DMS79 treated with DMSO at 0.1 percent for 48 hours (cell line): ENCODE measurements at regions not wholly inside any gene's neighbourhood (a gene's known extent, or its start where the extent isn't known, plus 50 kb on each side); places are given as distances from the start of the nearest gene placed in this dataset.

ENCODE experiments used
- DNase-seq: peaks from one replicate; lab custom pipeline; 2025; lab: John Stamatoyannopoulos, UW

- no peak for DNase-seq
These were observed 366.1 kb downstream of the CTTN start for GRCh38 chr11:70764356-70764905.

DNA sequence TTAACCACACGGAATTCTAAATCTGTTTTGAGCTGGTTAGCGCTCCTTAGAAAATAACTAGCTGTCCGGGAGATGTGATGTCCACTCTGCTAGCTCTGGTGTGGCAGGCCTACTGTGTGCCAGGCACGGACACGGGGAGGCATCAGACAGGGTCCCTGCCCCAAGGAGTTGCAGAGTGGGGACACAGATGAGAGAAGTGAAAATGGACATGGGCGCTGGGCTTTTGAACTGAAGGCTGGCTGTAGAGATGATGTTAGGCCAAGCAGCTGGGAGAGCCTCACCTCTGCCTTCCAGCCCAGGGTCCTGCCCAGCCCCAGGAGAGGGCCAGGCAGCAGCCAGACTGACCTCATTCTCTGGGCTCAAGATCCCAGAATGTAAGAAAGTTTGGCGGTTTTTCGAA, 368.6 kb downstream of the CTTN start:
- DNase-seq = no peak

DNA sequence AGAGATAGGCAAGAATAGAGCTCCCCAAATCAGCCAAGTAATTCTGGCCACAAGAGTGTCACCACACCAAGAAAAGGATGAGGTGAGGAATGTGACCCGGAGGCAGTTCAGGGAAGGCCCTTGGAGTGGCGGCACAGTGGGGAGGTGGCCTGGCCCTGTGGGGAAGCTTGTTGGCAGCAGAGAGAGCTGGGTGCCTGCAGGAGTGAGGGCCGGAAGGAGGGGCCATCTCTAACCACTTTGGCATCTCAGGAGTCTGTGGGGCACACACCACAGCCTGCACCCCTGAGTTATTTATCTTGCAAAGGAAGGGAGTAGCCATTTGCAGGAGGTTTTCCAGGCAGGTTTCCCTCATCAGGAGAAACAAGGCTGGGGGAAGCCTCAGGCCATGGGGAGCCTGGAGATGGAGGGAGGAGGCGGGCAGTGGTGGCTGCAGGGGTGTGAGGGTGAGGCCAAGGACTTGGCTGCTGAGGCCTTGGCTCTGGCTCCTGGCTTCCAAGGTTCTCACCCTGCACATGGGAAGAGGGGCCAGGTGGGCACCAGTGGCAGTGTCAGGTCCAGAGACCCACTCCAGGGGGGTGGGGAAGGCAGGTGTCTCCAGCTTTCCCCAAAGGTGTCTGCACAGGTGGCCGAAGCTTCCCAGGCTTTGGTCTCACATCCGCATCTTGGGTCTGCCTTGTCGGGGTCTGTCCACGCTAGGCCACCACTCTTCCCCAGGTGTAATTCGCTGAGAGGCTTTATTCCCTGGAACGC, 370.2 kb downstream of the CTTN start:
- no peak for DNase-seq

GRCh38 chr11:70769106-70769505, 370.8 kb downstream of the CTTN start:
- no peak for DNase-seq

DNA sequence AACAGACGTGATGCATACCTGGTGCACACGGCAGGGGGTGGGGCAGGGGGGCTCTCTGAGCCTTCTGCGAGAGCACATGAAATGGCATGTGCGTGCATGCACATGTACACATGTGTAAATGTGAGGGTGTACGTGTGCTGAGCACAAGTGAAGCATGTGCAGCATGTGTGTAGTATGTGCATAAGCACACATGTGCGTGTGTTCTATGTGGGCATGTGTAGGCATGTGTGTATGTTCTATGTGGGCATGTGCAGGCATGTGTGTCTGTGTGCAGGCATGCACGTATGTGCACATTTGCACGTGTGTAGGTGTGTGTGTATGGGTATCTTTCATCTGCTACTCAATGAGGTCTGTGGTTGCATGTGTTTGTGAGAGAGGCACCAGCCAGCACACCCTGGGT, 371.2 kb downstream of the CTTN start:
- no peak for DNase-seq

GRCh38 chr11:70771099-70771885, 373.0 kb downstream of the CTTN start:
- DNase-seq = no peak

- no peak for DNase-seq
These were observed 374.6 kb downstream of the CTTN start for GRCh38 chr11:70772950-70773349.

DNA sequence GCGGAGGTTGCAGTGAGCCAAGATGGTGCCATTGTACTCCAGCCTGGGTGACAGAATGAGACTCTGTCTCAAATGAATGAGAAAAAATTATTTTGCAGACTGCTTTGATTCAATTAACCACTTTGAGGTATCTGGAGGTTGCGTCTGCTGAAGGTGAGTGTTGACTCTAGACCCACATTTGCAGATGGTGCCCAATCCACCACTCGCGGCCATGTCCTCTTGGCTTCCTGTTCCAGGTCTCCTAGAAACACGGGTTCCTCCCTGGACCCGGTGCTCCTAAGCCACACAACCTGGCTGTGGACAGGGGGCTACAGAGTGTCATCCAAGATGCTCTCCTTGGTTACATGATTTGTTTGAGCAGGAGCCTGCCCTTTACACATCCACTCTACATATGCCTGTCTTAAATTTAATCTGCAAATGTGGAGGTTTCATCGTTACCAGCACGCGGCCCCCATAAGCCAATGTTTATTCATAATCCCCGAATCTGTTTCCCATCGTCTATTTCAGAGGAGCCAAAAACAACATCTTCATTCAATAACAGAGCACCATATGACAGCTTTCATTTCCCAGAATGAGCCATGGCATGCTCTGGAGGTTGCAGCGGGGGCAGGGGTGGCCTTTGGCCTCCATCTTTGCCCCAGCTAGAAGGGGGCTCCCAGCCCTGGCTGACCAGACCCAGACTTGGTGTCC, 377.2 kb downstream of the CTTN start:
- no peak for DNase-seq

DNA sequence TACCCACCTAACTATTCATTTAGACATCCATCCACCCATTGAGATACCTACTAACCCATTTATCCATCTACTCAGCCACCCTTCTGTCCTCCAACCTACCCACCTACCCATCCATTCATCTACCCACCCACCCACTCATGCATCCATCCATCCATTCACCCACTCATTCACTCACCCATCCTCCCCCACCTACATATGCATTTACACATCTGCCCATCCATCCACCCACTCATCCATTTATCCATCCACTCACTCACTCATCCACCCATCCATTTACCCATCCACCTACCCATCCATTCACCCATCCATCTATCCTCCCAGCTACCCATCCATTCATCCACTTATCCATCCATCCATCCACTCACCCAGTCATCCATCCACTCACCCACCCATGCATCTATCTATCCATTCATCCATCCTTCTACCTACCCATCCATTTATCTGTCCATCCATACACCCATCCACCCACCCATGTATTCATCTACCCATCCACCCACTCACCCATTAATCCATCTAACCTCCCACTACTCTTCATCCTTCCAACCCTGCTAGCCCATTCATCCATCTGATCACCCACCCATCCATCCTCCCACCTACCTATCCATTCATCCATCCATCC, 378.7 kb downstream of the CTTN start:
- no peak for DNase-seq

- peak; percentile 75 for DNase-seq
These were observed 380.6 kb downstream of the CTTN start for GRCh38 chr11:70778883-70779282.

GRCh38 chr11:70779433-70780245, 381.3 kb downstream of the CTTN start:
- DNase-seq = peak; percentile 36

DNA sequence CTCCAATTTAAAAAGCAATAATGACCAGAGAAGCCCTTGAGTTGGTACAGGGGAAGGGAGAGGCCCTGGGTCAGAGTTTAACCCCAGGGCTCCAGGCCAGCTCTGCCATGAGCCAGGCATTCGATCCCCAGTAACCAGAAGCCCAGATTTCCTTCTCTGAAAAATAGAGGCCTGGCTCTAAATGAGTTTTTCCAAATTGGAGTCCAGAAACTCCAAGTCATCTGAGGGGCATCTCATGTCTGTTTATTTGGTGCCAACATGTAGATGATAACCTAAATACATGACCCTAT, 381.9 kb downstream of the CTTN start:
- no peak for DNase-seq

DNA sequence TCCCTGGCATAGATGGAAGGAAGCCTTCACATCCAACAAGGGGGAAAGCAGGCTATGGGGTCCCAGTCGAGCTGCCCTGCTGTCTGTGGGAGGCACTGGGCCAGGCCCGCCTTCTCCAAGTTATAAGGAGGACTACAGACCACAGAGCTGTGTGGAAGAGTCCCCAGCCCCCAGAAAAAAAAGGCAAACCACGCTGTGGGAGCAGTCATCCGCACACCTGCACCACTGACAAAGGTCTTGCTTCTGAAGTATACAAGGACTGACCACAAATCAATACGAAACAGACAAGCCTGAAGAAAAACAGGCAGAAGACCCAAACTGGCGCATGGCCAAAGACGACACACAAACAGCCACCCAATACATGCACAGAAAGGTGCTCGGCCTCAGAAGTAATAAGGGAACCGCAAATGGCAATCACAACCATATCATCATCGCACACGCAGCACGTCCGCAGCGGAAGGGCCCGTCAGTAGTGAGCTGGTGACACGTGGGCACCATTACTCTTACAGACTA, 384.1 kb downstream of the CTTN start:
- no peak for DNase-seq

- DNase-seq = no peak
These were observed 385.0 kb downstream of the CTTN start for GRCh38 chr11:70783356-70783755.

GRCh38 chr11:70783821-70784220, 385.5 kb downstream of the CTTN start:
- no peak for DNase-seq

- DNase-seq = no peak
These were observed 387.0 kb downstream of the CTTN start for GRCh38 chr11:70785372-70785771.

DNA sequence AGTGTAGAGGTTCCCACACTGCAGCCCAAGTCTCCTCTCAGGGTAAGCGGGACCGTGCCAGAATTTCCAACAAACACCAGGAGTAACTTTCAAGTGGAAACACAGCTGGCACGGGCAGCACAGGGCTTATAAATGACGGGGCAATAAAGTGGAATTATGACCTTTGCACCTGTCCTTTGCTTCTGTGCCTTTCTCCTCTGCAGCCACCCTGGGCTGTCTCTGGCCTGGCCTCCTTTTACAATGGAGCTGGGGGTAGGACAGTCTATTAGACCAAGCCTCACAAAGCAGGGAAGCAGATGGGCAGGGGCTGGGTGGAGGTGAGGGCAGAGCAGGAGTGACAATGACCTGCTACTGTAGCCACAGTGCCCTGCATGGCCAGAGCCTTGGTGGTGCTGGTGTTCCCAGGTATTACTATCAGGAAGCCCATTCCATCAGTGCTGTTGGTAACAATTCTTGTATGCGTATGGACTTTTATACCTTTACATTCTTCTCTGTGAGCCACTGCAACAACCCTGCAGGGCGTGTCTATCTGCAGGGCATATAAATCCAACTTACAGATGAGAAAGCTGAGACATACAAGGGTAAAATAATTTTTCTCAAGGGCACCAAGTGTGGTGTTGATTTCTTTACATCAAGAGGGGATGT, 387.8 kb downstream of the CTTN start:
- DNase-seq = no peak

GRCh38 chr11:70788248-70789022, 390.1 kb downstream of the CTTN start:
- no peak for DNase-seq

GRCh38 chr11:70790671-70791300, 392.5 kb downstream of the CTTN start:
- DNase-seq = no peak
